ENCODE measurements at regions not wholly inside any gene's neighbourhood (a gene's known extent, or its start where the extent isn't known, plus 50 kb on each side); places are given as distances from the start of the nearest gene placed in this dataset.

GRCh38 chr4:100632163-100632562 is 114.3 kb upstream of the EMCN start:
- Histone ChIP-seq H2AK5ac (ENCODE audit: low read depth, low read length) (no peak overlapping the region), H3K27ac (replicated peaks; ENCODE audit: low read length) (no peak overlapping the region), H4K8ac (ENCODE audit: low read depth, low read length) (no peak overlapping the region), H3K4ac (ENCODE audit: low read length) (no peak overlapping the region), H2BK12ac (ENCODE audit: low read length) (no peak overlapping the region), H3K9ac (ENCODE audit: low read depth, low read length, poor library complexity) (no peak overlapping the region), H3K18ac (ENCODE audit: low read length) (no peak overlapping the region), H2BK5ac (ENCODE audit: low read length) (no peak overlapping the region), H3K79me1 (ENCODE audit: low read depth, low read length) (no peaks in the 10 kb centered on the region), H4K91ac (ENCODE audit: low read depth, low read length, poor library complexity) (no peak overlapping the region), H2BK120ac (ENCODE audit: low read depth, low read length) (no peak overlapping the region), H3K23ac (ENCODE audit: low read depth, low read length, poor library complexity) (no peak overlapping the region), H3K4me3 (ENCODE audit: low read length in 2 of 2) (no peak overlapping the region), H3K36me3 (replicated peaks in 1 of 2; ENCODE audit: control insufficient read depth in 2 of 2, insufficient read depth in 2 of 2, low read length in 2 of 2) (no peaks in the 10 kb centered on the region), H3K4me1 (ENCODE audit: control insufficient read depth in 2 of 2, insufficient read depth in 1 of 2, low read depth in 1 of 2, low read length in 2 of 2) (no peaks in the 10 kb centered on the region), H3K14ac (ENCODE audit: low read length) (no peak overlapping the region), H3K9me3 (replicated peaks in 1 of 2; ENCODE audit: control insufficient read depth in 2 of 2, insufficient read depth in 1 of 2, low read depth in 1 of 2, low read length in 2 of 2) (no peaks in the 10 kb centered on the region), H2BK15ac (ENCODE audit: low read length) (no peak overlapping the region), H3K4me2 (ENCODE audit: insufficient read depth, low read length, poor library complexity, severe bottlenecking) (no peak overlapping the region), H2AFZ (ENCODE audit: low read length) (no peak overlapping the region), H3K27me3 (ENCODE audit: control insufficient read depth in 3 of 3, insufficient read depth in 3 of 3, low read depth in 1 of 3, low read length in 3 of 3) (no peaks in the 10 kb centered on the region)
- no CpG with 5 or more reads among the region's 2 CpGs for WGBS, 2 donors (ENCODE audit: extremely low coverage in 2 of 2, insufficient read length in 2 of 2, insufficient replicate concordance in 1 of 2)
- DNase-seq (ENCODE audit: low spot score) = no peak

GRCh38 chr4:100631281-100631968 is 113.6 kb upstream of the EMCN start:
- no peak overlapping the region for H3K14ac ChIP-seq (ENCODE audit: low read length)
- H3K4me3 ChIP-seq (ENCODE audit: low read length in 2 of 2) = no peak overlapping the region
- H3K23ac ChIP-seq (ENCODE audit: low read depth, low read length, poor library complexity) = no peak overlapping the region
- H2BK12ac ChIP-seq (ENCODE audit: low read length) = no peak overlapping the region
- H3K79me1 ChIP-seq (ENCODE audit: low read depth, low read length) = no peaks in the 10 kb centered on the region
- H3K9ac ChIP-seq (ENCODE audit: low read depth, low read length, poor library complexity) = no peak overlapping the region
- no peak overlapping the region for H2AFZ ChIP-seq (ENCODE audit: low read length)
- no peak overlapping the region for H2AK5ac ChIP-seq (ENCODE audit: low read depth, low read length)
- H3K4me1 ChIP-seq (ENCODE audit: control insufficient read depth in 2 of 2, insufficient read depth in 1 of 2, low read depth in 1 of 2, low read length in 2 of 2) = no peaks in the 10 kb centered on the region
- H3K4me2 ChIP-seq (ENCODE audit: insufficient read depth, low read length, poor library complexity, severe bottlenecking) = no peak overlapping the region
- no peak overlapping the region for H3K18ac ChIP-seq (ENCODE audit: low read length)
- no peak overlapping the region for H2BK5ac ChIP-seq (ENCODE audit: low read length)
- no peak overlapping the region for H4K8ac ChIP-seq (ENCODE audit: low read depth, low read length)
- no peak overlapping the region for H2BK120ac ChIP-seq (ENCODE audit: low read depth, low read length)
- H3K4ac ChIP-seq (ENCODE audit: low read length) = no peak overlapping the region
- H4K91ac ChIP-seq (ENCODE audit: low read depth, low read length, poor library complexity) = no peak overlapping the region
- no peaks in the 10 kb centered on the region for H3K9me3 ChIP-seq (replicated peaks in 1 of 2; ENCODE audit: control insufficient read depth in 2 of 2, insufficient read depth in 1 of 2, low read depth in 1 of 2, low read length in 2 of 2)
- DNase-seq (ENCODE audit: low spot score) = no peak
- H3K36me3 ChIP-seq (replicated peaks in 1 of 2; ENCODE audit: control insufficient read depth in 2 of 2, insufficient read depth in 2 of 2, low read length in 2 of 2) = no peaks in the 10 kb centered on the region
- H3K27me3 ChIP-seq (ENCODE audit: control insufficient read depth in 3 of 3, insufficient read depth in 3 of 3, low read depth in 1 of 3, low read length in 3 of 3) = no peaks in the 10 kb centered on the region
- no peak overlapping the region for H3K27ac ChIP-seq (replicated peaks; ENCODE audit: low read length)
- no CpG with 5 or more reads among the region's 3 CpGs for WGBS, 2 donors (ENCODE audit: extremely low coverage in 2 of 2, insufficient read length in 2 of 2, insufficient replicate concordance in 1 of 2)
- no peak overlapping the region for H2BK15ac ChIP-seq (ENCODE audit: low read length)

- Histone ChIP-seq H3K9me3 (replicated peaks in 1 of 2; ENCODE audit: control insufficient read depth in 2 of 2, insufficient read depth in 1 of 2, low read depth in 1 of 2, low read length in 2 of 2) (no peaks in the 10 kb centered on the region), H3K4me1 (ENCODE audit: control insufficient read depth in 2 of 2, insufficient read depth in 1 of 2, low read depth in 1 of 2, low read length in 2 of 2) (no peaks in the 10 kb centered on the region), H3K4me2 (ENCODE audit: insufficient read depth, low read length, poor library complexity, severe bottlenecking) (no peak overlapping the region), H4K91ac (ENCODE audit: low read depth, low read length, poor library complexity) (no peak overlapping the region), H2BK120ac (ENCODE audit: low read depth, low read length) (no peak overlapping the region), H3K4ac (ENCODE audit: low read length) (no peak overlapping the region), H3K9ac (ENCODE audit: low read depth, low read length, poor library complexity) (no peak overlapping the region), H3K18ac (ENCODE audit: low read length) (no peak overlapping the region), H3K14ac (ENCODE audit: low read length) (no peak overlapping the region), H2AK5ac (ENCODE audit: low read depth, low read length) (no peak overlapping the region), H3K36me3 (replicated peaks in 1 of 2; ENCODE audit: control insufficient read depth in 2 of 2, insufficient read depth in 2 of 2, low read length in 2 of 2) (no peaks in the 10 kb centered on the region), H3K27me3 (ENCODE audit: control insufficient read depth in 3 of 3, insufficient read depth in 3 of 3, low read depth in 1 of 3, low read length in 3 of 3) (no peaks in the 10 kb centered on the region), H2BK12ac (ENCODE audit: low read length) (no peak overlapping the region), H2AFZ (ENCODE audit: low read length) (no peak overlapping the region), H3K23ac (ENCODE audit: low read depth, low read length, poor library complexity) (no peak overlapping the region), H3K27ac (replicated peaks; ENCODE audit: low read length) (no peak overlapping the region), H3K4me3 (ENCODE audit: low read length in 2 of 2) (no peak overlapping the region), H2BK5ac (ENCODE audit: low read length) (no peak overlapping the region), H3K79me1 (ENCODE audit: low read depth, low read length) (no peaks in the 10 kb centered on the region), H2BK15ac (ENCODE audit: low read length) (no peak overlapping the region), H4K8ac (ENCODE audit: low read depth, low read length) (no peak overlapping the region)
- DNase-seq (ENCODE audit: low spot score) = no peak
Measured at GRCh38 chr4:100630341-100630740, 112.5 kb upstream of the EMCN start.

GRCh38 chr4:100609810-100610209 is 92.0 kb upstream of the EMCN start:
- Histone ChIP-seq H3K4ac (ENCODE audit: low read length) (no peak overlapping the region), H4K91ac (ENCODE audit: low read depth, low read length, poor library complexity) (no peak overlapping the region), H3K9me3 (replicated peaks in 1 of 2; ENCODE audit: control insufficient read depth in 2 of 2, insufficient read depth in 1 of 2, low read depth in 1 of 2, low read length in 2 of 2) (no peaks in the 10 kb centered on the region), H3K4me3 (ENCODE audit: low read length in 2 of 2) (no peak overlapping the region), H3K18ac (ENCODE audit: low read length) (no peak overlapping the region), H3K23ac (ENCODE audit: low read depth, low read length, poor library complexity) (no peak overlapping the region), H3K27me3 (ENCODE audit: control insufficient read depth in 3 of 3, insufficient read depth in 3 of 3, low read depth in 1 of 3, low read length in 3 of 3) (no peaks in the 10 kb centered on the region), H4K8ac (ENCODE audit: low read depth, low read length) (no peak overlapping the region), H3K14ac (ENCODE audit: low read length) (no peak overlapping the region), H3K4me1 (ENCODE audit: control insufficient read depth in 2 of 2, insufficient read depth in 1 of 2, low read depth in 1 of 2, low read length in 2 of 2) (no peaks in the 10 kb centered on the region), H3K4me2 (ENCODE audit: insufficient read depth, low read length, poor library complexity, severe bottlenecking) (no peak overlapping the region), H2BK12ac (ENCODE audit: low read length) (no peak overlapping the region), H2BK5ac (ENCODE audit: low read length) (no peak overlapping the region), H3K9ac (ENCODE audit: low read depth, low read length, poor library complexity) (no peak overlapping the region), H2AK5ac (ENCODE audit: low read depth, low read length) (no peak overlapping the region), H3K79me1 (ENCODE audit: low read depth, low read length) (no peaks in the 10 kb centered on the region), H2BK120ac (ENCODE audit: low read depth, low read length) (no peak overlapping the region), H2AFZ (ENCODE audit: low read length) (no peak overlapping the region), H2BK15ac (ENCODE audit: low read length) (no peak overlapping the region), H3K36me3 (replicated peaks in 1 of 2; ENCODE audit: control insufficient read depth in 2 of 2, insufficient read depth in 2 of 2, low read length in 2 of 2) (no peaks in the 10 kb centered on the region), H3K27ac (replicated peaks; ENCODE audit: low read length) (no peak overlapping the region)
- DNase-seq (ENCODE audit: low spot score) = no peak
- WGBS, 2 donors (ENCODE audit: extremely low coverage in 2 of 2, insufficient read length in 2 of 2, insufficient replicate concordance in 1 of 2) = no CpG with 5 or more reads among the region's 1 CpG
